ENCODE measurements at regions not wholly inside any gene's neighbourhood (a gene's known extent, or its start where the extent isn't known, plus 50 kb on each side); places are given as distances from the start of the nearest gene placed in this dataset.

DNA sequence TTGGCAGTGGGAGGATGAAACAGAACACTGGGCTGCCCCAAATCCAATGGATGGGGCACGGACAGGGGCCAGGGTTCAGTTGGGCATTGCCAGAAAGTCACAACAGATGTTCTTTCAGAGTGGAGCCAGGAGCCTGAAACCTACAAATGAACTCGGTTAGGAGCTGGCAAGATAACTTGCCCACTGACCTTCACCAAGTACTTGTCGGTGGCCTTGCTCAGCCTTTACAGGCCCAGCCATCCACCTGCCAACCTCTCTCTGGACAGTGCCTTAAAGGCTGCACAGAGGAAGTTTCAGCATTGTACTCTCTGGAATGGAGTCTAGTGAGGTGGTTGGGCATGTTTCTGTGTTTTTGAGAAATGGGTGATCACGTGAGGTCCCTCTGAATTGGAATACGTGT lies 87.1 kb upstream of the USP9X start:
- TF ChIP-seq EP300 (IDR thresholded peaks at IDR 0.05) = no peak
- TF ChIP-seq, protein P1, sequence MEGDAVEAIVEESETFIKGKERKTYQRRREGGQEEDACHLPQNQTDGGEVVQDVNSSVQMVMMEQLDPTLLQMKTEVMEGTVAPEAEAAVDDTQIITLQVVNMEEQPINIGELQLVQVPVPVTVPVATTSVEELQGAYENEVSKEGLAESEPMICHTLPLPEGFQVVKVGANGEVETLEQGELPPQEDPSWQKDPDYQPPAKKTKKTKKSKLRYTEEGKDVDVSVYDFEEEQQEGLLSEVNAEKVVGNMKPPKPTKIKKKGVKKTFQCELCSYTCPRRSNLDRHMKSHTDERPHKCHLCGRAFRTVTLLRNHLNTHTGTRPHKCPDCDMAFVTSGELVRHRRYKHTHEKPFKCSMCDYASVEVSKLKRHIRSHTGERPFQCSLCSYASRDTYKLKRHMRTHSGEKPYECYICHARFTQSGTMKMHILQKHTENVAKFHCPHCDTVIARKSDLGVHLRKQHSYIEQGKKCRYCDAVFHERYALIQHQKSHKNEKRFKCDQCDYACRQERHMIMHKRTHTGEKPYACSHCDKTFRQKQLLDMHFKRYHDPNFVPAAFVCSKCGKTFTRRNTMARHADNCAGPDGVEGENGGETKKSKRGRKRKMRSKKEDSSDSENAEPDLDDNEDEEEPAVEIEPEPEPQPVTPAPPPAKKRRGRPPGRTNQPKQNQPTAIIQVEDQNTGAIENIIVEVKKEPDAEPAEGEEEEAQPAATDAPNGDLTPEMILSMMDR (IDR thresholded peaks at IDR 0.05) = no peak
- no peak for TF ChIP-seq POLR2AphosphoS5 (IDR thresholded peaks at IDR 0.05)
- TF ChIP-seq POLR2A (IDR thresholded peaks at IDR 0.05) = no peak
- intact Hi-C loops (cut with DNase I) = no loop called here
- DNase-seq = no peak
- WGBS, 2 donors = 92 to 97% methylated on average over 5 of the region's 5 CpGs
- H3K27ac ChIP-seq = no peak overlapping the region
- H3K9me3 ChIP-seq = no peaks in the 10 kb centered on the region
- no peak overlapping the region for H3K4me3 ChIP-seq
- H3K4me1 ChIP-seq = no peaks in the 10 kb centered on the region
- no peaks in the 10 kb centered on the region for H3K36me3 ChIP-seq
- H3K27me3 ChIP-seq = no peaks in the 10 kb centered on the region

DNA sequence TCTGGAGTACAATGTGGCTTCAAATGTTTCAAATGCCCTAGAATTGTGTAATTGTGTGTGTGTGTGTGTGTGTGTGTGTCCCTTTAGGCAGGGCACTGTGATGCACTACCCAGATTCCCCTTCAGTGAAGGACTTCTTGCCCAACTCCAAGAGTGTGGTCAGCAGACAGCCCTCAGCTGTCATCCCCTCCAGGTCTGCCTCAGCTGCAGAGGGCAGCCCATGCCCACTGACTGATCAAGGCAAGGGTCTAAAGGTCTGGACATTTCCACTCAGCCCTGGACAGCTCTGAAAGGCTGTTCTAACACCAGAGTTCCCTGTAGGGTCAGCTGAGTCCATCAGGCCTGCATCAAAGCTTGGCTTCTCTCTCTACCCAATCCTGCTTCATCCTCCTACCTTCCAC lies 83.9 kb upstream of the USP9X start:
- no peaks in the 10 kb centered on the region for H3K4me1 ChIP-seq
- no peaks in the 10 kb centered on the region for H3K36me3 ChIP-seq
- H3K27me3 ChIP-seq = no peaks in the 10 kb centered on the region
- H3K4me3 ChIP-seq = no peak overlapping the region
- TF ChIP-seq, protein P1 (IDR thresholded peaks at IDR 0.05) = no peak
- TF ChIP-seq POLR2AphosphoS5 (IDR thresholded peaks at IDR 0.05) (no peak), POLR2A (IDR thresholded peaks at IDR 0.05) (no peak), EP300 (IDR thresholded peaks at IDR 0.05) (no peak)
- no peak for DNase-seq
- intact Hi-C loops (cut with DNase I) = no loop called here
- H3K9me3 ChIP-seq = no peaks in the 10 kb centered on the region
- H3K27ac ChIP-seq = no peak overlapping the region

DNA sequence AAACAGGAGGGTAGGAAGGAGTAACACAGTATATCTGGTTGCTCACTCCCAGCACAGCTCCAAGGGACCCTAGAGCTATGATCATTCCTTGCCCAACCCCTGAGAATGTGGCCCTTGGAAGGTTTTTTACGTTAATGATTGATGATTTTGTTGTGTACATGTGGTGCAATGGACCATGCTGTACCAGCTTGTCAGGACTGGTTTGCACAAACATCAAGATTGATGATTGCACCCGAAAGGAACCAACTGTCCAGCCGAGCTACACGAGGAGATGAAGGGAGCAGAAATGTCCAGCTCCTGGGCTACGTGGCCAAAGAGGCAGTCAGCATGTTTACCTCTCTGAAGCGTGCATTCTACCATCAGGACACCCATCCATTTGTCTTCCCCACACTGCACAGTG lies 83.2 kb upstream of the USP9X start:
- no peak for DNase-seq
- 31 to 67% methylated on average over 6 of the region's 6 CpGs for WGBS, 2 donors

DNA sequence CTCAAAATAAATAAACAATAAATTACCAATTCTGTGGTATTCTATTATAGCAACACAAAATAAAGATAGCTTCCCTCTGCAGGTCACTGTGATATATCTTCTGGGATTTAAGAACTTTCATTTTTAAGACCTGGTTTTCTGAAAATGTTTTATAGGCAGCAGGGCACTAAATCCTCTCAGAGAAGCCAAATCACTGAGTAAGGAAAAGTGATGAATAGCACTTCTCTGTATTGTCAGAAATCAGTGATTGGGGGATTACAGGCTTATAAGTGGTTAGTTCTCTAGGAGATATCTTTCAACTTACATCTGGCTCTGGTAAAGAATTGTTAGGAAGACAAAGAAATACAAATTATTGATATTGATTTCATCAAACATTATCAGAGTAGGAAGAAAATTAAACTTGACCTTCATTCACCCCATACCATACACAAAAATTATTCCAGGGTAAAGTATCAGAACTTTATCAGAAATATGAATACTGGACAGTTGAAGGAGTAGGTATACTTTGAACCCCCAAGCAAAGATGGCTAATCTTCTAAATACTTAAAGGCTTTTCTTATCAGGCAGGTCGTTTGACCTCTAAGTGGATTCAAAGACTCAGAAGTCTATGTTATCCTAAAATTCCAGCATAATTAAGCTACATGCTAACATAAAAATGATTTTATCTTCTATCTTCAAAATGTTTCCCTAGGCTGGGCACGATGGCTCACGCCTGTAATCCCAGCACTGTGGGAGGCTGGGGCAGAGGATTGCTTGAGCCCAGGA lies 81.6 kb upstream of the USP9X start:
- 73 to 89% methylated on average over 3 of the region's 3 CpGs for WGBS, 2 donors
- Histone ChIP-seq H3K27me3 (no peaks in the 10 kb centered on the region), H3K27ac (no peak overlapping the region), H3K9me3 (no peaks in the 10 kb centered on the region), H3K4me3 (no peak overlapping the region), H3K4me1 (no peaks in the 10 kb centered on the region), H3K36me3 (no peaks in the 10 kb centered on the region)
- no peak for DNase-seq
- intact Hi-C loops (cut with DNase I) = no loop called here
- TF ChIP-seq POLR2A (IDR thresholded peaks at IDR 0.05) (no peak), POLR2AphosphoS5 (IDR thresholded peaks at IDR 0.05) (no peak), EP300 (IDR thresholded peaks at IDR 0.05) (no peak)

More for the DNA sequence above, 83.2 kb upstream of the USP9X start:
- no peaks in the 10 kb centered on the region for H3K27me3 ChIP-seq
- intact Hi-C loops (cut with DNase I) = no loop called here
- H3K4me3 ChIP-seq = no peak overlapping the region
- no peak for TF ChIP-seq EP300 (IDR thresholded peaks at IDR 0.05)
- no peak for TF ChIP-seq POLR2A (IDR thresholded peaks at IDR 0.05)
- TF ChIP-seq, protein P1 (IDR thresholded peaks at IDR 0.05) = no peak
- TF ChIP-seq POLR2AphosphoS5 (IDR thresholded peaks at IDR 0.05) = no peak
- no peaks in the 10 kb centered on the region for H3K9me3 ChIP-seq
- no peaks in the 10 kb centered on the region for H3K36me3 ChIP-seq
- H3K27ac ChIP-seq = no peak overlapping the region
- H3K4me1 ChIP-seq = no peaks in the 10 kb centered on the region

DNA sequence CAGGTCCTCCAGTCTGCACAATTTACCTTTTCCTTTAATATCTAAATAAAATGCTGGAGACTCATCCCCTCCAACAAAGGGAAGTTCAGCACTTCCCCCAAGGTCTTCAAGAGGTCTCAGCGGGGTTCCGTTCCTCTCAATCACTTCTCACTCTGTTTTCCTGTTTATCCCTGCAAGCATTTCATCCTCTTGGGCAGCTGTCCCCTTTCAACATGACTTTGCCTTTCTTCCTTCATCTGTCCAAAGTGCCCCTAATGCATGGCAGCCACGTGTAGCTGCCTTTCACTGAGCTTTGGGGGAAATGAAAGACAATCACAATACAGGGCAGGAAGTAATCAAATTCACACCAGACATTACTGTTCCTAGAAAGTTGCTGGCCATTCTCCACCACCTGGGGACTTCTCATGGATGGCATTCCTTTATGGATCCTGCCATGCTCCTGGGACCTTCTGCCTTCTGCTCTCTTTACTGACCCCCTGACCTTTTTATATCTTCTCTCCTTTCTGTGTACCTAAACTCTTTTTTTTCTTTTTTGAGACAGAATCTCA lies 79.7 kb upstream of the USP9X start:
- 37 to 58% methylated on average over 3 of the region's 3 CpGs for WGBS, 2 donors

More for the DNA sequence above, 79.7 kb upstream of the USP9X start:
- H3K9me3 ChIP-seq = no peaks in the 10 kb centered on the region
- DNase-seq = no peak
- intact Hi-C loops (cut with DNase I) = no loop called here
- no peaks in the 10 kb centered on the region for H3K36me3 ChIP-seq
- H3K4me3 ChIP-seq = no peak overlapping the region
- H3K4me1 ChIP-seq = no peaks in the 10 kb centered on the region
- no peaks in the 10 kb centered on the region for H3K27me3 ChIP-seq
- TF ChIP-seq POLR2A (IDR thresholded peaks at IDR 0.05) = no peak
- TF ChIP-seq POLR2AphosphoS5 (IDR thresholded peaks at IDR 0.05) = no peak
- TF ChIP-seq, protein P1 (IDR thresholded peaks at IDR 0.05) = no peak
- TF ChIP-seq EP300 (IDR thresholded peaks at IDR 0.05) = no peak
- H3K27ac ChIP-seq = no peak overlapping the region

Data from sigmoid colon (tissue), 6 donors.